B cell (primary cell): ENCODE measurements at regions not wholly inside any gene's neighbourhood (a gene's known extent, or its start where the extent isn't known, plus 50 kb on each side); places are given as distances from the start of the nearest gene placed in this dataset.

Source experiments
- ATAC-seq: fragments of 200-7000 bp; cut with Tn5 transposase; one replicate; pipeline ENCODE4 v1.10.0; 2021; ENCODE audit warnings: low read depth, mild to moderate bottlenecking, moderate number of reproducible peaks, moderate library complexity
- CTCF ChIA-PET: fragments of 350-600 bp; sonication (Branson Sonifier 250); formaldehyde crosslinking; loops from one replicate; lab custom pipeline; 2021; ENCODE audit warnings: antibody characterized with exemption, inconsistent platforms; lab: Charles Lee
- POLR2A ChIA-PET: fragments of 350-600 bp; sonication (Branson Sonifier 250); formaldehyde crosslinking; loops from one replicate; lab custom pipeline; 2021; ENCODE audit warnings: antibody characterized with exemption; lab: Charles Lee
- DNase-seq: peaks from one replicate; pipeline ENCODE4 v3.0.0; 2013
- H2AFZ ChIP-seq: 2 replicates; pipeline ENCODE4 v1.6.1; 2012; ENCODE audit warnings: mild to moderate bottlenecking, low read depth, low read length; ENCODE audit not compliant: insufficient read depth, poor library complexity, severe bottlenecking
- H3K27ac ChIP-seq, 2 donors: 1 replicate in 1 of 2; 2 replicates in 1 of 2; pipeline ENCODE4 v1.5.1; 2012 to 2013; ENCODE audit warnings: low read length in 2 of 2, mild to moderate bottlenecking in 2 of 2, moderate library complexity in 1 of 2
- H3K27me3 ChIP-seq, 4 experiments: fragments of 200-600 bp in 1 of 4; sonication (generic) in 1 of 4; replicated peaks in 1 of 4; 1 replicate in 2 of 4; 2 replicates in 2 of 4; pipeline versions ENCODE4 v1.6.1 to v1.7.0; 2013 to 2016; ENCODE audit warnings: low read length in 3 of 4, mild to moderate bottlenecking in 2 of 4, mixed read lengths in 1 of 4, moderate library complexity in 1 of 4; ENCODE audit not compliant: insufficient read depth in 4 of 4, control insufficient read depth in 3 of 4; ENCODE audit errors: control extremely low read depth in 1 of 4
- H3K36me3 ChIP-seq, 2 experiments: replicated peaks in 1 of 2; 1 replicate in 1 of 2; 2 replicates in 1 of 2; pipeline versions ENCODE4 v1.6.1 to v1.7.1; 2013; ENCODE audit warnings: low read length in 1 of 2; ENCODE audit not compliant: insufficient read depth in 2 of 2, control insufficient read depth in 1 of 2; ENCODE audit errors: control extremely low read depth in 1 of 2, extremely low read depth in 1 of 2
- H3K4me1 ChIP-seq, 2 donors: fragments of 200-600 bp in 1 of 2; sonication (generic) in 1 of 2; 1 replicate in 1 of 2; 2 replicates in 1 of 2; pipeline versions ENCODE4 v1.5.1 to v1.6.1; 2013 to 2017; ENCODE audit warnings: low read length in 2 of 2; ENCODE audit not compliant: control insufficient read depth in 2 of 2, insufficient read depth in 2 of 2
- H3K4me2 ChIP-seq: replicated peaks from 2 replicates; pipeline ENCODE3; 2012; ENCODE audit warnings: mild to moderate bottlenecking, low read depth, low read length; ENCODE audit not compliant: poor library complexity, severe bottlenecking
- H3K4me3 ChIP-seq, 5 experiments: fragments of 200-600 bp in 1 of 5; sonication (generic) in 1 of 5; 1 replicate in 3 of 5; 2 replicates in 2 of 5; pipeline versions ENCODE4 v1.5.1 to v1.7.0; 2011 to 2016; ENCODE audit warnings: low read length in 4 of 5, mild to moderate bottlenecking in 4 of 5, low read depth in 2 of 5, control low read depth in 1 of 5, moderate library complexity in 1 of 5; ENCODE audit not compliant: insufficient read depth in 1 of 5; ENCODE audit errors: control extremely low read depth in 1 of 5, extremely low read depth in 1 of 5
- H3K79me2 ChIP-seq: fragments of 200-600 bp; sonication (generic); one replicate; pipeline ENCODE4 v1.6.0; 2016; ENCODE audit warnings: low read length; ENCODE audit not compliant: control insufficient read depth, insufficient read depth
- H3K9ac ChIP-seq: fragments of 200-600 bp; sonication (generic); 2 replicates; pipeline ENCODE4 v1.6.1; 2017; ENCODE audit warnings: mild to moderate bottlenecking, low read length, moderate library complexity
- H3K9me3 ChIP-seq, 3 donors: one replicate each; pipeline versions ENCODE4 v1.6.1 to v1.7.1; 2013; ENCODE audit warnings: low read length in 2 of 3; ENCODE audit not compliant: control insufficient read depth in 2 of 3, insufficient read depth in 1 of 3; ENCODE audit errors: control extremely low read depth in 1 of 3
- H4K20me1 ChIP-seq: 2 replicates; pipeline ENCODE4 v1.6.0; 2012; ENCODE audit warnings: mild to moderate bottlenecking, low read length; ENCODE audit not compliant: insufficient read depth, control insufficient read depth, poor library complexity, severe bottlenecking
- H3K27ac Mint-ChIP-seq: one replicate; pipeline ENCODE4 v1.8.0; 2021; ENCODE audit warnings: mixed read lengths
- H3K27me3 Mint-ChIP-seq: one replicate; pipeline ENCODE4 v1.8.0; 2021; ENCODE audit warnings: mixed read lengths
- H3K4me1 Mint-ChIP-seq: one replicate; pipeline ENCODE4 v1.8.0; 2021; ENCODE audit warnings: mixed read lengths
- H3K4me3 Mint-ChIP-seq: one replicate; pipeline ENCODE4 v1.8.0; 2021; ENCODE audit warnings: mixed read lengths
- H3K9me3 Mint-ChIP-seq: one replicate; pipeline ENCODE4 v1.8.0; 2022; ENCODE audit warnings: mixed read lengths; ENCODE audit not compliant: insufficient read depth
- EZH2 ChIP-seq: IDR thresholded peaks from 2 replicates; pipeline ENCODE4 v1.6.1; 2012; ENCODE audit warnings: borderline replicate concordance, low read depth, mild to moderate bottlenecking, moderate library complexity, low read length; ENCODE audit not compliant: insufficient read depth, poor library complexity, severe bottlenecking
- WGBS: methylation state at CpG from one replicate; pipeline ENCODE4 v1.1.5; 2013; ENCODE audit warnings: missing lambda C conversion rate; ENCODE audit not compliant: insufficient coverage; 5-methylcytosine and 5-hydroxymethylcytosine counted together
- intact Hi-C: fragments of 100-400 bp; cut with micrococcal nuclease; formaldehyde crosslinking; loops from one replicate; pipeline ENCODE4 v1.10.0; 2022
- TF ChIP-seq, protein P1 (sequence below): fragments of 200-600 bp; IDR thresholded peaks from one replicate; pipeline ENCODE4 v1.8.0; 2022; ENCODE audit warnings: antibody characterized with exemption, mild to moderate bottlenecking

DNA sequence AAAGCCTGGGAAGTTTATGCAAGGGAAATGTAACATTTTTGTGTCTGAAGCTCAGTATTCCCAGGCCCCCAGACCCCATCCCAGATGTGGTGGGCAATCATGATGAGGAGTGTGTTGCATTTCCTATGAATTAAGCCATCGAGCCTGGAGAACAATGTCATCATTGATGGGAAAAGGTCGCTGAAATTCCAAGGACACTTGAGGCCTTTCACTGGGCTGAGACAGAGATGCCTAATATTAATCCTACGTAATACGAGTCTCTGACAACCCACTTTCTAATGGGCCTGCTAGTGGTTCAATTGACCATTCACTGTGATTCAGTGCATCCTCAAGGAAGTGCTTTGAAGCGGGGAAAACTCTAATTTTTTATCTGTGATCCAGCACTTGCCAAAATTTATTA lies 291.6 kb downstream of the PLPP3 start:
- Mint-ChIP-seq H3K4me1 (no peaks in the 10 kb centered on the region), H3K4me3 (no peak overlapping the region), H3K27ac (no peak overlapping the region), H3K9me3 (no peaks in the 10 kb centered on the region), H3K27me3 (peaks cover 2% of the 10 kb centered on the region)
- ChIA-PET CTCF (no interaction called here), POLR2A (no interaction called here)
- no peak overlapping the region for H2AFZ ChIP-seq
- no peaks in the 10 kb centered on the region for H3K4me1 ChIP-seq
- H3K9me3 ChIP-seq: no peaks in the 10 kb centered on the region
- 88% methylated on average over 3 of the region's 5 CpGs for WGBS
- no peaks in the 10 kb centered on the region for H3K79me2 ChIP-seq
- ATAC-seq: no peak
- no peak overlapping the region for H3K4me2 ChIP-seq
- H3K36me3 ChIP-seq: no peaks in the 10 kb centered on the region
- TF ChIP-seq, protein P1, sequence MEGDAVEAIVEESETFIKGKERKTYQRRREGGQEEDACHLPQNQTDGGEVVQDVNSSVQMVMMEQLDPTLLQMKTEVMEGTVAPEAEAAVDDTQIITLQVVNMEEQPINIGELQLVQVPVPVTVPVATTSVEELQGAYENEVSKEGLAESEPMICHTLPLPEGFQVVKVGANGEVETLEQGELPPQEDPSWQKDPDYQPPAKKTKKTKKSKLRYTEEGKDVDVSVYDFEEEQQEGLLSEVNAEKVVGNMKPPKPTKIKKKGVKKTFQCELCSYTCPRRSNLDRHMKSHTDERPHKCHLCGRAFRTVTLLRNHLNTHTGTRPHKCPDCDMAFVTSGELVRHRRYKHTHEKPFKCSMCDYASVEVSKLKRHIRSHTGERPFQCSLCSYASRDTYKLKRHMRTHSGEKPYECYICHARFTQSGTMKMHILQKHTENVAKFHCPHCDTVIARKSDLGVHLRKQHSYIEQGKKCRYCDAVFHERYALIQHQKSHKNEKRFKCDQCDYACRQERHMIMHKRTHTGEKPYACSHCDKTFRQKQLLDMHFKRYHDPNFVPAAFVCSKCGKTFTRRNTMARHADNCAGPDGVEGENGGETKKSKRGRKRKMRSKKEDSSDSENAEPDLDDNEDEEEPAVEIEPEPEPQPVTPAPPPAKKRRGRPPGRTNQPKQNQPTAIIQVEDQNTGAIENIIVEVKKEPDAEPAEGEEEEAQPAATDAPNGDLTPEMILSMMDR: no peak
- TF ChIP-seq EZH2: no peak
- DNase-seq: no peak
- H3K27me3 ChIP-seq: peaks cover 0 to under 1% (median 0%) of the 10 kb centered on the region in 4 experiments
- H3K27ac ChIP-seq: no peak overlapping the region
- H3K4me3 ChIP-seq: no peak overlapping the region
- intact Hi-C loops: no loop called here
- no peaks in the 10 kb centered on the region for H4K20me1 ChIP-seq
- no peak overlapping the region for H3K9ac ChIP-seq

GRCh38 chr1:56286956-56287355 lies 292.4 kb downstream of the PLPP3 start:
- ChIA-PET CTCF (interaction anchor here (0.8 kb wide), 1 partner anchor 298 kb away, joined by 3 read pairs; no protein-coding TSS in a partner anchor), POLR2A (no interaction called here)
- Mint-ChIP-seq H3K4me1 (no peaks in the 10 kb centered on the region), H3K27me3 (peaks cover 3% of the 10 kb centered on the region), H3K9me3 (no peaks in the 10 kb centered on the region), H3K27ac (no peak overlapping the region), H3K4me3 (no peak overlapping the region)
- Histone ChIP-seq H3K27ac (no peak overlapping the region), H3K9ac (no peak overlapping the region), H3K36me3 (no peaks in the 10 kb centered on the region), H4K20me1 (no peaks in the 10 kb centered on the region), H3K4me2 (no peak overlapping the region), H2AFZ (no peak overlapping the region), H3K79me2 (no peaks in the 10 kb centered on the region), H3K4me3 (no peak overlapping the region), H3K9me3 (no peaks in the 10 kb centered on the region), H3K27me3 (peaks cover 0 to 3% (median 0%) of the 10 kb centered on the region in 4 experiments), H3K4me1 (no peaks in the 10 kb centered on the region)
- intact Hi-C loops: no loop called here
- WGBS: no CpG with 5 or more reads among the region's 1 CpG
- TF ChIP-seq, protein P1: no peak
- TF ChIP-seq EZH2: no peak
- DNase-seq (no peak), ATAC-seq (no peak)
